HepG2 (cell line): ENCODE measurements at regions not wholly inside any gene's neighbourhood (a gene's known extent, or its start where the extent isn't known, plus 50 kb on each side); places are given as distances from the start of the nearest gene placed in this dataset.

Experiments
- ATAC-seq: fragments of 200-7000 bp; cut with Tn5 transposase; 3 replicates; pipeline ENCODE4 v1.9.1; 2020; ENCODE audit warnings: mild to moderate bottlenecking, moderate library complexity
- BruUV-seq: library from RNA; stranded (reverse); fragments of 400-500 nt; replicated peaks from 2 replicates; lab custom pipeline; 2021; lab: Mats Ljungman, UMichigan
- CTCF ChIA-PET: fragments of 300-600 bp; formaldehyde crosslinking; extraction: SDS; loops from one replicate; lab custom pipeline; 2021; ENCODE audit warnings: low total read pairs, inconsistent platforms, low intra/inter-chr PET ratio; lab: Yijun Ruan, JAX
- POLR2A ChIA-PET: fragments of 350-600 bp; sonication (Branson Sonifier 250); formaldehyde crosslinking; loops from one replicate; lab custom pipeline; 2020; ENCODE audit warnings: antibody characterized with exemption, inconsistent platforms; lab: Yijun Ruan, JAX
- DNase-seq: peaks from one replicate; pipeline ENCODE4 v3.0.0-alpha.2; 2015; ENCODE audit warnings: low spot score
- FAIRE-seq: peaks from 3 replicates; lab custom pipeline; 2011; peaks lifted over from hg19 to GRCh38; lab: Jason Lieb, UNC
- H2AFZ ChIP-seq: one replicate; pipeline ENCODE4 v1.6.1; 2011; ENCODE audit warnings: low read length, inconsistent platforms
- H3K27ac ChIP-seq: fragments of 300-600 bp; 3 replicates; pipeline ENCODE4 v1.8.0; 2011; ENCODE audit warnings: mixed run types, mild to moderate bottlenecking, mixed read lengths, low read length, inconsistent platforms; ENCODE audit not compliant: insufficient read depth; ENCODE audit errors: extremely low read length
- H3K27me3 ChIP-seq, 2 experiments: fragments of 200-600 bp in 1 of 2; 2 replicates in 1 of 2; 3 replicates in 1 of 2; pipeline versions ENCODE4 v1.6.0 to v1.8.0; 2011; ENCODE audit warnings: low read length in 2 of 2, mild to moderate bottlenecking in 2 of 2, moderate library complexity in 2 of 2, inconsistent platforms in 1 of 2; ENCODE audit not compliant: insufficient read depth in 2 of 2, control insufficient read depth in 1 of 2
- H3K36me3 ChIP-seq, 2 experiments: fragments of 200-600 bp in 1 of 2; replicated peaks in 1 of 2; 2 replicates in 1 of 2; 3 replicates in 1 of 2; pipeline versions ENCODE4 v1.5.1 to v1.8.0; 2011; ENCODE audit warnings: low read length in 2 of 2, inconsistent platforms in 1 of 2; ENCODE audit not compliant: insufficient read depth in 2 of 2, control insufficient read depth in 1 of 2
- H3K4me1 ChIP-seq: 2 replicates; pipeline ENCODE4 v1.5.1; 2012; ENCODE audit warnings: low read length, inconsistent platforms; ENCODE audit not compliant: insufficient read depth
- H3K4me2 ChIP-seq: 2 replicates; pipeline ENCODE4 v1.6.0; 2011; ENCODE audit warnings: low read depth, low read length, inconsistent platforms
- H3K4me3 ChIP-seq, 3 experiments: fragments of 200-600 bp in 1 of 3; sonication (generic), shearing (Covaris generic) in 1 of 3; replicated peaks in 1 of 3; 2 replicates each; pipeline ENCODE4 v1.5.1; 2011 to 2016; ENCODE audit warnings: low read length in 3 of 3, inconsistent platforms in 2 of 3, low read depth in 2 of 3, mild to moderate bottlenecking in 2 of 3, control low read depth in 1 of 3, mixed read lengths in 1 of 3; ENCODE audit not compliant: insufficient read depth in 1 of 3
- H3K79me2 ChIP-seq: one replicate; pipeline ENCODE4 v1.6.1; 2011; ENCODE audit warnings: low read length, inconsistent platforms; ENCODE audit not compliant: insufficient read depth
- H3K9ac ChIP-seq: 2 replicates; pipeline ENCODE4 v1.6.0; 2011; ENCODE audit warnings: mild to moderate bottlenecking, low read depth, low read length, inconsistent platforms; ENCODE audit not compliant: insufficient read depth
- H3K9me3 ChIP-seq: 2 replicates; pipeline ENCODE4 v1.5.1; 2012; ENCODE audit warnings: mild to moderate bottlenecking, low read length
- H4K20me1 ChIP-seq: 2 replicates; pipeline ENCODE4 v1.6.0; 2011; ENCODE audit warnings: inconsistent platforms, mild to moderate bottlenecking, low read length, moderate library complexity; ENCODE audit not compliant: insufficient read depth
- NFE2L1 ChIP-seq: sonication (generic); formaldehyde crosslinking; IDR thresholded peaks from 2 replicates; pipeline ENCODE4 v1.4.0; 2020; ENCODE audit warnings: missing genetic modification reagents, mild to moderate bottlenecking, borderline replicate concordance
- SRSF9 ChIP-seq: fragments of 200-400 bp; formaldehyde crosslinking; IDR thresholded peaks from 2 replicates; pipeline ENCODE4 v1.6.1; 2018; ENCODE audit warnings: borderline replicate concordance, mild to moderate bottlenecking, low read depth, low read length; ENCODE audit not compliant: insufficient read depth, poor library complexity, severe bottlenecking
- ZBED4 ChIP-seq: sonication (generic); formaldehyde crosslinking; IDR thresholded peaks from 2 replicates; pipeline ENCODE4 v1.4.0; 2020; ENCODE audit warnings: missing genetic modification reagents, borderline replicate concordance
- ZFP91 ChIP-seq: sonication (generic); formaldehyde crosslinking; IDR thresholded peaks from 2 replicates; pipeline ENCODE4 v1.9.0; 2022; ENCODE audit warnings: missing genetic modification reagents, mild to moderate bottlenecking, borderline replicate concordance
- ZNF484 ChIP-seq: sonication (generic); formaldehyde crosslinking; IDR thresholded peaks from 2 replicates; pipeline ENCODE4 v1.5.1; 2020; ENCODE audit warnings: mild to moderate bottlenecking, low read depth, missing genetic modification reagents, borderline replicate concordance
- ZNF512B ChIP-seq: sonication (generic); formaldehyde crosslinking; IDR thresholded peaks from 2 replicates; pipeline ENCODE4 v1.5.1; 2020; ENCODE audit warnings: missing genetic modification reagents, mild to moderate bottlenecking, borderline replicate concordance
- ZNF557 ChIP-seq: sonication (generic); formaldehyde crosslinking; IDR thresholded peaks from 2 replicates; pipeline ENCODE4 v1.4.0; 2020; ENCODE audit warnings: missing genetic modification reagents
- ZNF746 ChIP-seq: sonication (generic); formaldehyde crosslinking; IDR thresholded peaks from 2 replicates; pipeline ENCODE4 v1.8.0; 2022; ENCODE audit warnings: mild to moderate bottlenecking, missing genetic modification reagents
- WGBS: methylation state at CpG from one replicate; pipeline ENCODE4 v1.1.6; 2017; ENCODE audit warnings: low lambda C conversion rate; 5-methylcytosine and 5-hydroxymethylcytosine counted together
- in situ Hi-C: cut with HindIII; loops from 2 replicates; pipeline ENCODE4 v1.10.0; 2017; ENCODE audit warnings: low pct_unique_long_range_greater_than_20kb; ENCODE audit not compliant: extremely low pct_ligation_motif_present
- intact Hi-C: fragments of 100-400 bp; cut with micrococcal nuclease; formaldehyde crosslinking; loops from one replicate; pipeline ENCODE4 v1.10.0; 2022; ENCODE audit not compliant: unreplicated experiment

- BruUV-seq = no TSS peak
- no peaks in the 10 kb centered on the region for H3K27me3 ChIP-seq
- TF ChIP-seq ZNF512B (CRISPR knock-in tag) = no peak
- TF ChIP-seq ZNF557 (CRISPR knock-in tag) = no peak
- TF ChIP-seq ZFP91 = no peak
- TF ChIP-seq ZNF746 (CRISPR knock-in tag) = no peak
- TF ChIP-seq SRSF9 = no peak
- TF ChIP-seq ZBED4 = no peak
- TF ChIP-seq NFE2L1 = no peak
- no peak for TF ChIP-seq ZNF484
- TF ChIP-seq, all 625 proteins: peak for 0
- ChIA-PET CTCF (no interaction called here), POLR2A (no interaction called here)
- DNase-seq = no peak
- no peak for ATAC-seq
- FAIRE-seq = no peak
- Histone ChIP-seq H3K4me2 (no peak overlapping the region), H3K27ac (no peak overlapping the region), H3K4me1 (no peaks in the 10 kb centered on the region), H3K36me3 (no peaks in the 10 kb centered on the region), H3K79me2 (no peaks in the 10 kb centered on the region), H3K4me3 (no peak overlapping the region), H3K9ac (no peak overlapping the region), H4K20me1 (no peaks in the 10 kb centered on the region), H3K9me3 (peaks cover 96% of the 10 kb centered on the region), H2AFZ (no peak overlapping the region)
- intact Hi-C loops (no loop called here), in situ Hi-C loops (no loop called here)
- WGBS = 0% methylated on average over 1 of the region's 1 CpG
These were observed 309.8 kb upstream of the SETBP1 start for GRCh38 chr18:44370861-44371260.
